A673 (cell line): ENCODE measurements at regions not wholly inside any gene's neighbourhood (a gene's known extent, or its start where the extent isn't known, plus 50 kb on each side); places are given as distances from the start of the nearest gene placed in this dataset.
"Not testable (repeated sequence)": the region's sequence is repeated elsewhere in the genome, so short reads cannot be mapped to it uniquely, and the experiment has no call there.

Source experiments
- BruUV-seq: library from RNA; stranded (reverse); fragments of 400-500 nt; replicated peaks from 2 replicates; lab custom pipeline; 2021; lab: Mats Ljungman, UMichigan
- CTCF ChIA-PET: fragments of 300-600 bp; sonication (Branson Sonifier 250); formaldehyde crosslinking; loops from one replicate; lab custom pipeline; 2022; ENCODE audit warnings: antibody characterized with exemption; lab: Charles Lee
- POLR2A ChIA-PET: fragments of 300-600 bp; sonication (Branson Sonifier 250); formaldehyde crosslinking; loops from one replicate; lab custom pipeline; 2022; ENCODE audit warnings: antibody characterized with exemption; ENCODE audit not compliant: low non-redundant PET; lab: Charles Lee
- DNase-seq: peaks from one replicate; pipeline ENCODE4 v3.0.0-alpha.2; 2015; ENCODE audit warnings: low spot score
- H3K27ac ChIP-seq: fragments of 200-600 bp; sonication (generic); 2 replicates; pipeline ENCODE4 v1.5.1; 2016; ENCODE audit warnings: mixed run types, low read depth, mild to moderate bottlenecking, mixed read lengths, antibody characterized with exemption, low read length; ENCODE audit not compliant: poor library complexity, severe bottlenecking
- H3K27me3 ChIP-seq: fragments of 200-600 bp; sonication (generic); replicated peaks from 2 replicates; pipeline ENCODE4 v1.6.1; 2017; ENCODE audit warnings: mixed run types, low read depth, mild to moderate bottlenecking, mixed read lengths, antibody characterized with exemption, low read length; ENCODE audit not compliant: insufficient read depth, poor library complexity
- H3K36me3 ChIP-seq: fragments of 200-600 bp; sonication (generic); 2 replicates; pipeline ENCODE4 v1.6.1; 2016; ENCODE audit warnings: mixed run types, mild to moderate bottlenecking, mixed read lengths, antibody characterized with exemption, low read length; ENCODE audit not compliant: insufficient read depth, poor library complexity, severe bottlenecking
- H3K4me1 ChIP-seq: fragments of 200-600 bp; sonication (generic); 2 replicates; pipeline ENCODE4 v1.6.1; 2017; ENCODE audit warnings: mixed run types, mild to moderate bottlenecking, mixed read lengths, antibody characterized with exemption, low read length; ENCODE audit not compliant: insufficient read depth, poor library complexity, severe bottlenecking
- H3K4me3 ChIP-seq: fragments of 200-600 bp; sonication (generic); 2 replicates; pipeline ENCODE4 v1.5.1; 2016; ENCODE audit warnings: low read depth, mixed run types, mild to moderate bottlenecking, mixed read lengths, low read length; ENCODE audit not compliant: poor library complexity, severe bottlenecking
- H3K9me3 ChIP-seq: fragments of 200-600 bp; sonication (generic); 2 replicates; pipeline ENCODE4 v1.6.1; 2016; ENCODE audit warnings: mixed run types, low read depth, mild to moderate bottlenecking, mixed read lengths, antibody characterized with exemption, low read length; ENCODE audit not compliant: poor library complexity, severe bottlenecking
- CTCF ChIP-seq: fragments of 300-800, 200-600 bp; sonication (generic); conservative IDR thresholded peaks from 2 replicates; pipeline ENCODE4 v1.5.1; 2017; ENCODE audit warnings: low read depth, mild to moderate bottlenecking, antibody characterized with exemption, low read length, moderate library complexity, mixed read lengths
- EZH2 ChIP-seq: fragments of 200-600 bp; sonication (generic); IDR thresholded peaks from 2 replicates; pipeline ENCODE4 v1.6.1; 2017; ENCODE audit warnings: borderline replicate concordance, low read depth, mild to moderate bottlenecking, mixed read lengths, antibody characterized with exemption, low read length; ENCODE audit not compliant: poor library complexity, severe bottlenecking
- intact Hi-C: fragments of 100-400 bp; cut with micrococcal nuclease; formaldehyde crosslinking; loops from one replicate; pipeline ENCODE4 v1.10.0; 2022; ENCODE audit not compliant: unreplicated experiment

GRCh38 chr4:115213716-115214115, 100.3 kb upstream of the NDST4 start:
- no TSS peak for BruUV-seq
- no peak overlapping the region for H3K4me3 ChIP-seq
- no peak for DNase-seq

GRCh38 chr4:115201042-115201330, 87.6 kb upstream of the NDST4 start:
- ChIA-PET POLR2A (no interaction called here), CTCF (no interaction called here)
- no peak for TF ChIP-seq CTCF
- TF ChIP-seq EZH2, result no peak
- H3K27ac ChIP-seq, result no peak overlapping the region
- H3K27me3 ChIP-seq, result no peaks in the 10 kb centered on the region
- H3K4me3 ChIP-seq, result no peak overlapping the region
- no peak for DNase-seq
- intact Hi-C loops, result no loop called here
- BruUV-seq, result no TSS peak
- H3K9me3 ChIP-seq, result no peaks in the 10 kb centered on the region
- H3K4me1 ChIP-seq, result no peaks in the 10 kb centered on the region
- no peaks in the 10 kb centered on the region for H3K36me3 ChIP-seq

More at GRCh38 chr4:115213716-115214115, 100.3 kb upstream of the NDST4 start:
- intact Hi-C loops, result no loop called here
- no peaks in the 10 kb centered on the region for H3K9me3 ChIP-seq
- H3K27ac ChIP-seq, result no peak overlapping the region
- H3K36me3 ChIP-seq, result no peaks in the 10 kb centered on the region
- ChIA-PET POLR2A (no interaction called here), CTCF (no interaction called here)
- TF ChIP-seq EZH2, result no peak
- TF ChIP-seq CTCF, result no peak
- H3K4me1 ChIP-seq, result no peaks in the 10 kb centered on the region
- no peaks in the 10 kb centered on the region for H3K27me3 ChIP-seq

GRCh38 chr4:115200201-115201041, 87.0 kb upstream of the NDST4 start:
- H3K4me3 ChIP-seq, H3K27ac ChIP-seq, BruUV-seq, H3K27me3 ChIP-seq, CTCF ChIA-PET, intact Hi-C loops, H3K4me1 ChIP-seq, DNase-seq, H3K9me3 ChIP-seq, POLR2A ChIA-PET, H3K36me3 ChIP-seq: not testable (repeated sequence)

- DNase-seq, intact Hi-C loops, H3K9me3 ChIP-seq, H3K27me3 ChIP-seq, CTCF ChIA-PET, BruUV-seq, H3K27ac ChIP-seq, H3K4me3 ChIP-seq, H3K36me3 ChIP-seq, H3K4me1 ChIP-seq, POLR2A ChIA-PET: not testable (repeated sequence)
Observed at GRCh38 chr4:115194612-115195011, 81.2 kb upstream of the NDST4 start.
